ENCODE measurements at regions not wholly inside any gene's neighbourhood (a gene's known extent, or its start where the extent isn't known, plus 50 kb on each side); places are given as distances from the start of the nearest gene placed in this dataset.
A peak's percentile ranks its signal among the peaks of the same experiment; 100 is the strongest.

GRCh38 chr17:56648321-56648720 is 54.8 kb downstream of the NOG start:
- DNase-seq, result no peak

GRCh38 chr17:56648806-56649205 is 55.3 kb downstream of the NOG start:
- DNase-seq, result no peak

- no peak for DNase-seq
Observed at GRCh38 chr17:56652628-56653027, 59.1 kb downstream of the NOG start.

GRCh38 chr17:56653877-56654276 is 60.4 kb downstream of the NOG start:
- peak; percentile 39 for DNase-seq

GRCh38 chr17:56656701-56657327 is 63.3 kb downstream of the NOG start:
- DNase-seq, result peak; percentile 20

GRCh38 chr17:56658648-56659047 is 65.1 kb downstream of the NOG start:
- DNase-seq, result no peak

- no peak for DNase-seq
Observed at GRCh38 chr17:56659622-56660021, 66.1 kb downstream of the NOG start.

GRCh38 chr17:56661906-56662305 is 68.4 kb downstream of the NOG start:
- DNase-seq, result no peak

GRCh38 chr17:56665864-56666263 is 72.4 kb downstream of the NOG start:
- DNase-seq, result peak; percentile 35

- no peak for DNase-seq
Observed at GRCh38 chr17:56667925-56668458, 74.5 kb downstream of the NOG start.

- no peak for DNase-seq
Observed at GRCh38 chr17:56672195-56672594, 78.7 kb downstream of the NOG start.

- no peak for DNase-seq
Observed at GRCh38 chr17:56674401-56674925, 81.0 kb downstream of the NOG start.

- no peak for DNase-seq
Observed at GRCh38 chr17:56675876-56676660, 82.6 kb downstream of the NOG start.

GRCh38 chr17:56676810-56677209 is 83.3 kb downstream of the NOG start:
- DNase-seq, result no peak

GRCh38 chr17:56678249-56679114 is 85.0 kb downstream of the NOG start:
- DNase-seq, result peak; percentile 84

GRCh38 chr17:56679115-56679776 is 85.7 kb downstream of the NOG start:
- DNase-seq, result peak; percentile 90

GRCh38 chr17:56679777-56680422 is 86.4 kb downstream of the NOG start:
- DNase-seq, result no peak

GRCh38 chr17:56680676-56681075 is 87.2 kb downstream of the NOG start:
- no peak for DNase-seq

GRCh38 chr17:56681561-56682266 is 88.2 kb downstream of the NOG start:
- DNase-seq, result no peak

- DNase-seq, result no peak
Observed at GRCh38 chr17:56688151-56688550, 94.7 kb downstream of the NOG start.
